Uterus (tissue), 2 donors: ENCODE measurements at regions not wholly inside any gene's neighbourhood (a gene's known extent, or its start where the extent isn't known, plus 50 kb on each side); places are given as distances from the start of the nearest gene placed in this dataset.

ENCODE experiments used
- CTCF ChIP-seq, 4 experiments: fragments of 200-600 bp in 2 of 4; fragments of 450-650 bp in 2 of 4; sonication (generic) in 2 of 4; IDR thresholded peaks; one replicate each; pipeline ENCODE4 v1.5.1; 2016 to 2019; ENCODE audit warnings: antibody characterized with exemption in 4 of 4, mild to moderate bottlenecking in 2 of 4, moderate library complexity in 1 of 4
- POLR2A ChIP-seq, 2 donors: fragments of 450-650 bp; IDR thresholded peaks; one replicate each; pipeline ENCODE4 v1.6.1; 2016; ENCODE audit warnings: antibody characterized with exemption in 2 of 2, mild to moderate bottlenecking in 1 of 2, moderate library complexity in 1 of 2

DNA sequence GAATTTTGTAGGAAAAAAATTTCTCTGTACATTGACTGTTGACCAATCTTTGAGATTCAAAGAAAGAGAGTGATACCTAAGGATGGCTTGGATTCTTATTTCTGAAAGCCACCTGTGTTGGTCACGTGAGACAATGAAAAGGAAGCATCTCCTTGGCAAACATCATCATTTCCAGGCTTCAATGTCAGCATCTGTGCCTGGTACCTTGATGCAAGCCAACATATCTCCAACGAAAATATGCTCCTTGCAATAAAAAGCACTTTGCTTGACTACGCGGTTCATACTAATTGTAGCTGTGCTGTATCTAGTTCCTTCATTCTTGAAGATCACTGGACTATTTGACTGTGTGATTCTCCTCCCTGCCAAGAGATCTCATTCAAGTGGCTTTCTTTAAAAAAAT, 503.4 kb upstream of the PSMD7 start:
- no peak for TF ChIP-seq CTCF (IDR thresholded peaks at IDR 0.05)
- TF ChIP-seq POLR2A (IDR thresholded peaks at IDR 0.05): no peak
